ENCODE measurements at regions not wholly inside any gene's neighbourhood (a gene's known extent, or its start where the extent isn't known, plus 50 kb on each side); places are given as distances from the start of the nearest gene placed in this dataset.
"Not testable (repeated sequence)": the region's sequence is repeated elsewhere in the genome, so short reads cannot be mapped to it uniquely, and the experiment has no call there.

GRCh38 chr10:113463777-113464176, 89.1 kb upstream of the HABP2 start:
- peak; percentile 2 for DNase-seq (ENCODE audit: low read depth)

DNA sequence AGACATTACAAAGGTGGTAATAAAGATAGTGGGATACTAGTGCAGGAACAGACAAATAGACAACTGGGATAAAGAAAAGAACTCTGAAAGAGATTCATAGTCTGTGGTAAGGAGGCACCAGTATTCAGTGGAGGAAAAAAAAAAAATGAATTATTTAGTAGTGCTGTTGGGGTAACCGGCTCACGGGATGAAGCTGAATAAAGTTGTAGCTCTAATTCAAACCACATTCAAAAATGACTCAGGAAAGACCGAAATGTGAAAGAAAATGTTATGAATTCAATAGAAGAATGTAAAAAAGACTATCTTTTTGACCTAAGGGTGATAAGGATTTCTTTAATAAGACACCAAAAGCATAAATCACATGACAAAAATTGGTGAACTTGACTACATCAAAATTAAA, 83.1 kb upstream of the HABP2 start:
- DNase-seq (ENCODE audit: low read depth), result no peak

- DNase-seq (ENCODE audit: low read depth), result no peak
These were observed 82.2 kb upstream of the HABP2 start for GRCh38 chr10:113470372-113471240.

GRCh38 chr10:113471241-113471996, 81.4 kb upstream of the HABP2 start:
- DNase-seq (ENCODE audit: low read depth), result no peak

- DNase-seq (ENCODE audit: low read depth), result no peak
These were observed 79.8 kb upstream of the HABP2 start for GRCh38 chr10:113473011-113473410.

DNA sequence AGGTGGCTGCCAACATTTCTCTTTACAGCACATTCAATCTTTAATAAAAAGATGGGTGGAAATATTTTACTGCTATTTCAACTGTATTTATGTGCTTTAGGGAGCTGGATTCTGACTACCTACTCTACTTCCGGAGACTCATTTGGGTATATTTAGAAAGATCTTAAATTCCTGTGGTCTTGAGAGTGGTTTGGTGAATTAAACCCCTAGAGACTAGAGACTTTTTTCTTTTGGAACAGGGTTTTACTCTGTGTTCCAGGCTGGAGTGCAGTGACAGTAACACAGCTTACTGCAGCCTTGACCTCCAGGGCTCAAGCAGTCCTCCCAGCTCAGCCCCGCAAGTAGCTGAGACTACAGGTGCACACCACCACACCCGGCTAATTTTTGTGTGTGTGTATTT, 79.0 kb upstream of the HABP2 start:
- DNase-seq (ENCODE audit: low read depth), result peak; percentile 5

DNA sequence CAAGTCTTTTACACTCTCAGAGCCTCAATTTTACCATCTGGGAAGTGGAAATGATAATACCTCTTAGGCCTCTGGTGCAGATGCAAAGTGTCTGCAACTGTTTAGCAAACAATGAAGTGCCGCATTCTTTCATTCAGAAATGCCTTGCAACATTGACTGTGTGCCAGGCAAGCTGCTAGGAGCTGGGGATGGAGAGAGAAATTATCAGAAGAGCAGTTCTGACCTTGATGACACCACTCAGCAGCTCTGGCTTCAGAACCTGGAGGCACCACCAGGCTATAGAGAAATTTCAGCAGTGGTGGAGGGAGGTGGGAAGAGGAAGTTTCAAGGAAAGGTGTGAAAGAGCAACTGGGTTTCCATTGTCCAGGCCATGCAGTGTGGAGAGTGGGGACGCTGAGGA, 78.1 kb upstream of the HABP2 start:
- no peak for DNase-seq (ENCODE audit: low read depth)

- DNase-seq (ENCODE audit: low read depth), result no peak
These were observed 77.5 kb upstream of the HABP2 start for GRCh38 chr10:113475381-113475807.

- DNase-seq (ENCODE audit: low read depth), result no peak
These were observed 76.7 kb upstream of the HABP2 start for GRCh38 chr10:113476191-113476590.

DNA sequence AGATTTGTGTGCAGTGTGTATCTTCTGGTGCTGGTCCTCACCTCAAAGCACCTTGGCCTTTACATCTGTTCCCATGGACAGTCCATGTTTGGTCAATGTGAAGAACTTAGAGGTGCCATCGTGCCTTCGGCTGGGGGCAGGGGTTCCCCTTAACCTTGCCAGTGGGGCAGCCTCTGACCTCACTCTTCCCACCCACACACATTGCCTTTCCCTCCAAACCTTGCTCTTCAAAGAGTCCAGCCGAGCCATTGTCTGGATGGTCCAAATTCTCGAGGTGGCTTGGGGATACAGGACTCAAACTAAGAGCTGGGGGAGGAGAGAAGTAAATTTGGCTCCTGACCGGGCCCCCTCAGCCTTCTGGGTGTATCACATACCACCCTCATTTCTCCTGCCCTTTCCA, 76.2 kb upstream of the HABP2 start:
- no peak for DNase-seq (ENCODE audit: low read depth)

DNA sequence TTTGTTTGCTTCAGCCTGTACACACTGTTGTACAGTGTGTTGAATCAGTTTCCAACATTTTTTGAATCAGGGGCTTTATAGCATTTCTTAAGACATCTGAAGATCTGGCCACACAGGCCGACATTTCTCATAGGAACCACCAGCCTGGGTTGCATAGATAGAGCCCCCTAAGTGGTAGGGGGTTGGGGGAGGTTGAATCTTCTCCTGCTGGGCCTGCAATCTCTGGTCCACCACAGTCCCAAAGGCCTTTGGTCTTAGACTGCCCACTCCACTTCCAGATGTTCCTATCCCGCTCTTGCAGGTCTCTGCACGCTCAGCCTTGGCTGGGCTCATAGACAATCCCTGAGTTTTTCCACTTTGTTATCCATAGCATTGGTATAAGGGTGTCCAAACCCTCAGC, 75.4 kb upstream of the HABP2 start:
- DNase-seq (ENCODE audit: low read depth), result no peak

- no peak for DNase-seq (ENCODE audit: low read depth)
These were observed 73.3 kb upstream of the HABP2 start for GRCh38 chr10:113479346-113480080.

GRCh38 chr10:113480081-113480360, 72.8 kb upstream of the HABP2 start:
- no peak for DNase-seq (ENCODE audit: low read depth)

DNA sequence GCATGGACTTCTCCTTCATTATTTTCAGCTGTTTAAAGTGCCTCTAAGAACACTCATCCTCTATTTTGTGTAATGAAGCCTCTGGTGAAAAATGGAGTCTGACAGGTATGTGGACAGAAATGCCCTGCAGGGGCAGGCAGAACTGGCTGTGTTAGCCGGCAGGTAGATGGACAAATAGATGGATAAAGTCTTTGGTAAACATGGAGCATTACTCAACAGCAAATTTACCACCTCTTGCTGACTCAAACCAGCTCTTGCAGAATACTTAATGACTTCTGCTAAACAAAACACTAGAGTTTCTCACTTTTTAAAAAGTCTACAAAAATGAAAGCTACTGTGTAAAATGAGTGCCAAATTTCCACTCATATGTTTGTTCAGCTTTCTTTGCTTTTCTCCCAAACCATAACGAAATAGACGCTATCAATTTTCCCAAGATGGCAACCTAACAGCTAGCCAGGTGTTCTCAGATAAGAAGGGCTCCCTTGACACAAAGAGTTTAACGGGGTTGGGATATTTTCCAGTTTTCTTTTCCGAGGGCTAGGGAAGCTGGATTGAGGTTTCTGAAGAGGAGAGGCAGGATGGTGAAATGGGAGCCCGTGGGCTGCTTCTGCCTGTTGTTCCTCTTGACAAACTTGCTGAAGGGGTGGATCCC, 71.9 kb upstream of the HABP2 start:
- no peak for DNase-seq (ENCODE audit: low read depth)

DNA sequence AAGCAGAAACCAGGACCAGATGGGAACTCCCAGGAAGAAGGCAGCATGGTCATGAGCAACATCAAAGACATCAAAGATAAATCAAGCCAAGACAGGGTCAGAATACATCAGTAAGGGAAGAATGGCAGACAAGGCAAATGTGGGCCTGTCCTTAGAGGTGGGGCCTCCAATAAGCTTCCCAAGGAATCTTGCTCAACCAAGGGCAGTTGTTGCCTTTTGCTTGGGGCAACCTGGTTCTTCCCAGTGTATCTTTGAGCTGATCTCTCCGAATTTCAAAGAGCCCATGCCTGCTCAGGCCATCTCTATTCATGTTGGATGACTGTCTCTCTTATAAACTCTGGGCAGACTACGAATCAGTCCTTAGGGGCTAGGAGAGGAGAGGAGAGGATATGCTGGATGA, 68.4 kb upstream of the HABP2 start:
- no peak for DNase-seq (ENCODE audit: low read depth)

- no peak for DNase-seq (ENCODE audit: low read depth)
These were observed 67.1 kb upstream of the HABP2 start for GRCh38 chr10:113485736-113486135.

- DNase-seq (ENCODE audit: low read depth), result no peak
These were observed 66.3 kb upstream of the HABP2 start for GRCh38 chr10:113486531-113486930.

DNA sequence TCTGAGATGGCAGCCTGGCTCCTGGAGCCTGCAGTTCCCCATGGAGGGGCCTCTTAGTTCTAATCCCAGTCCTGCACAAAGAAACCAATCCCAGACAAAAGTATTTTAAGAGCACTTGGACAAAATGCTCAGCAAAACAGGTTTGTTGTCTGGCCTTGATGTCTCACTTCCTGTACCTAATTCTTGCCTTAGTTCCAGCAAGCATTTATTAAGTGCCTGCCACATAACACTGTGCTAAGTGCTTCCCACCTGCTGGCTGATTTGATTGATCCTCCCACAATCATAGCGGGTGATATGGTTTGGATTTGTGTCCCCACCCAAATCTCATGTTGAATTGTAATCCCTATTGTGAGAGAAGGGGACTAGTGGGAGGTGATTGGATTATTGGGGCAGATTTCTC, 65.7 kb upstream of the HABP2 start:
- DNase-seq (ENCODE audit: low read depth), result no peak

GRCh38 chr10:113488186-113488585, 64.7 kb upstream of the HABP2 start:
- DNase-seq (ENCODE audit: low read depth), result no peak

DNA sequence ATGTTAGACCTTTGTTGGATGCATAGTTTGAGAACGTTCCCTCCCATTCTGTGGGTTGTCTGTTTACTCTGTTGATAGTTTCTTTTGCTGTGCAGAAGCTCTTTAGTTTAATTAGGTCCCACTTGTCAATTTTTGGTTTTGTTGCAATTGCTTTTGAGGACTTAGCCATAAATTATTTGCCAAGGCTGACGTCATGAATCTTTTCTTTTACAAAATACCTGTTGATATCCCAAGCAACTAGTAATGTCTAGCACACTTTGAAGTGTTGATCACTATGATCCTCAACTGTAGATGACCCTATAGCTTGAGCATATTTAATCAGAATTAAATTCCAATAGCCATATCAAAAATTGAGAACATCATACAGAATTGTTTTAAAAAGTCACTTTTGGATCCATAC, 63.3 kb upstream of the HABP2 start:
- not testable (repeated sequence) for DNase-seq (ENCODE audit: low read depth)

GRCh38 chr10:113491967-113492565, 60.8 kb upstream of the HABP2 start:
- no peak for DNase-seq (ENCODE audit: low read depth)

GRCh38 chr10:113493195-113493594, 59.7 kb upstream of the HABP2 start:
- no peak for DNase-seq (ENCODE audit: low read depth)

All from LHCN-M2 (cell line).